ENCODE measurements at regions not wholly inside any gene's neighbourhood (a gene's known extent, or its start where the extent isn't known, plus 50 kb on each side); places are given as distances from the start of the nearest gene placed in this dataset.

GRCh38 chr12:114735011-114735410, 51.0 kb upstream of the TBX3 start:
- Mint-ChIP-seq H3K36me3 (ENCODE audit: insufficient read depth, unreplicated experiment) (no peaks in the 10 kb centered on the region), H3K9me3 (ENCODE audit: low read depth, unreplicated experiment) (peaks cover 4% of the 10 kb centered on the region), H3K4me1 (ENCODE audit: low read depth, unreplicated experiment) (no peaks in the 10 kb centered on the region), H3K27me3 (ENCODE audit: unreplicated experiment) (peaks cover 23% of the 10 kb centered on the region), H3K27ac (ENCODE audit: unreplicated experiment) (no peak overlapping the region), H3K4me3 (ENCODE audit: low read depth, unreplicated experiment) (no peak overlapping the region)
- TF ChIP-seq, protein P1, sequence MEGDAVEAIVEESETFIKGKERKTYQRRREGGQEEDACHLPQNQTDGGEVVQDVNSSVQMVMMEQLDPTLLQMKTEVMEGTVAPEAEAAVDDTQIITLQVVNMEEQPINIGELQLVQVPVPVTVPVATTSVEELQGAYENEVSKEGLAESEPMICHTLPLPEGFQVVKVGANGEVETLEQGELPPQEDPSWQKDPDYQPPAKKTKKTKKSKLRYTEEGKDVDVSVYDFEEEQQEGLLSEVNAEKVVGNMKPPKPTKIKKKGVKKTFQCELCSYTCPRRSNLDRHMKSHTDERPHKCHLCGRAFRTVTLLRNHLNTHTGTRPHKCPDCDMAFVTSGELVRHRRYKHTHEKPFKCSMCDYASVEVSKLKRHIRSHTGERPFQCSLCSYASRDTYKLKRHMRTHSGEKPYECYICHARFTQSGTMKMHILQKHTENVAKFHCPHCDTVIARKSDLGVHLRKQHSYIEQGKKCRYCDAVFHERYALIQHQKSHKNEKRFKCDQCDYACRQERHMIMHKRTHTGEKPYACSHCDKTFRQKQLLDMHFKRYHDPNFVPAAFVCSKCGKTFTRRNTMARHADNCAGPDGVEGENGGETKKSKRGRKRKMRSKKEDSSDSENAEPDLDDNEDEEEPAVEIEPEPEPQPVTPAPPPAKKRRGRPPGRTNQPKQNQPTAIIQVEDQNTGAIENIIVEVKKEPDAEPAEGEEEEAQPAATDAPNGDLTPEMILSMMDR (IDR thresholded peaks at IDR 0.05; ENCODE audit: unreplicated experiment): no peak
- intact Hi-C loops (cut with micrococcal nuclease; ENCODE audit: unreplicated experiment): no loop called here
- no peak for DNase-seq
- BruUV-seq (replicated peaks): no TSS peak
- CTCF ChIA-PET: no interaction called here

DNA sequence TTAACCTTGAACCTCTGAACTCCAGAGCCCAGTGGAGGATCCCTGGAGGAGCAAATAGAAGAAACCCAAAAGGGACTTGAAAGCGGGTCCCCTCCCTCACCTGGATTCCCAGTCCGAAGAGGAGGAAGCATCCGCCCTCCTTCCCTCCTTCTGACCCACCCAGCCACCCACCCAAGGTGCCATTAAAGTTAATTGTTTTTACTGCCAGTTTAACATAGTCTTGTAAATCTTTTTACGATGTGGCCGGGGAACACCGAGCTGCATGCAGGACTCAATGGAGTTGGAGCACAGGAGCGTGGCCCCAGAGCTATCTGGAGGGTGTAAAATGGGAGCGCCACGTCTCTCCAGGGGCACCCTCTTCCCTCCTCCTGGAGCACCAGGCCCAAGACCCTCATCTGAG, 49.9 kb upstream of the TBX3 start:
- TF ChIP-seq, protein P1 (IDR thresholded peaks at IDR 0.05; ENCODE audit: unreplicated experiment): no peak
- intact Hi-C loops (cut with micrococcal nuclease; ENCODE audit: unreplicated experiment): no loop called here
- no peaks in the 10 kb centered on the region for H3K36me3 Mint-ChIP-seq (ENCODE audit: insufficient read depth, unreplicated experiment)
- CTCF ChIA-PET: no interaction called here
- no peaks in the 10 kb centered on the region for H3K4me1 Mint-ChIP-seq (ENCODE audit: low read depth, unreplicated experiment)
- no TSS peak for BruUV-seq (replicated peaks)
- peaks cover 4% of the 10 kb centered on the region for H3K9me3 Mint-ChIP-seq (ENCODE audit: low read depth, unreplicated experiment)
- H3K4me3 Mint-ChIP-seq (ENCODE audit: low read depth, unreplicated experiment): no peak overlapping the region
- no peak for DNase-seq
- no peak overlapping the region for H3K27ac Mint-ChIP-seq (ENCODE audit: unreplicated experiment)
- peaks cover 23% of the 10 kb centered on the region for H3K27me3 Mint-ChIP-seq (ENCODE audit: unreplicated experiment)

Data from Calu3 (cell line).